Loucy (cell line): ENCODE measurements at regions not wholly inside any gene's neighbourhood (a gene's known extent, or its start where the extent isn't known, plus 50 kb on each side); places are given as distances from the start of the nearest gene placed in this dataset.

Experiments used
- H2AFZ ChIP-seq: fragments of 200-600 bp; sonication (generic); 2 replicates; pipeline ENCODE4 v1.6.0; 2016; ENCODE audit warnings: antibody characterized with exemption, mild to moderate bottlenecking, low read length, moderate library complexity
- H3F3A ChIP-seq: fragments of 200-600 bp; 2 replicates; pipeline ENCODE4 v1.6.0; 2016; ENCODE audit warnings: antibody characterized with exemption, low read depth, mild to moderate bottlenecking
- H3K27me3 ChIP-seq: fragments of 200-600 bp; sonication (generic); 2 replicates; pipeline ENCODE4 v1.6.1; 2014; ENCODE audit warnings: low read length, mild to moderate bottlenecking; ENCODE audit not compliant: insufficient read depth, poor library complexity, severe bottlenecking
- H3K36me3 ChIP-seq: fragments of 200-600 bp; sonication (generic); 2 replicates; pipeline ENCODE4 v1.6.1; 2016; ENCODE audit warnings: low read length; ENCODE audit not compliant: insufficient read depth
- H3K4me1 ChIP-seq: fragments of 200-600 bp; sonication (generic); 2 replicates; pipeline ENCODE4 v1.5.1; 2014; ENCODE audit warnings: low read length, mild to moderate bottlenecking; ENCODE audit not compliant: insufficient read depth, poor library complexity, severe bottlenecking
- H3K4me2 ChIP-seq: fragments of 200-600 bp; sonication (generic); 2 replicates; pipeline ENCODE4 v1.6.0; 2014; ENCODE audit warnings: antibody characterized with exemption, low read length, low read depth, mild to moderate bottlenecking; ENCODE audit not compliant: poor library complexity, severe bottlenecking
- H3K4me3 ChIP-seq: fragments of 200-600 bp; sonication (generic); 2 replicates; pipeline ENCODE4 v1.5.1; 2014; ENCODE audit warnings: low read length, mild to moderate bottlenecking, mixed read lengths; ENCODE audit not compliant: poor library complexity, severe bottlenecking
- H3K79me2 ChIP-seq: fragments of 200-600 bp; sonication (generic); 2 replicates; pipeline ENCODE4 v1.6.1; 2014; ENCODE audit warnings: low read length; ENCODE audit not compliant: insufficient read depth
- H3K9ac ChIP-seq: fragments of 200-600 bp; sonication (generic); 2 replicates; pipeline ENCODE4 v1.6.0; 2014; ENCODE audit warnings: mild to moderate bottlenecking, low read depth, low read length, moderate library complexity; ENCODE audit not compliant: poor library complexity, severe bottlenecking
- H3K9me2 ChIP-seq: fragments of 200-600 bp; sonication (generic); replicated peaks from 2 replicates; pipeline ENCODE4 v1.6.1; 2016; ENCODE audit warnings: low read depth, low read length, mixed read lengths
- H3K9me3 ChIP-seq: fragments of 200-600 bp; sonication (generic); 2 replicates; pipeline ENCODE4 v1.6.1; 2014; ENCODE audit warnings: mild to moderate bottlenecking, antibody characterized with exemption, low read length, low read depth; ENCODE audit not compliant: insufficient read depth
- H4K20me1 ChIP-seq: fragments of 200-600 bp; sonication (generic); 2 replicates; pipeline ENCODE4 v1.6.0; 2014; ENCODE audit warnings: antibody characterized with exemption, low read length, mild to moderate bottlenecking; ENCODE audit not compliant: insufficient read depth, poor library complexity, severe bottlenecking
- EZH2phosphoT487 ChIP-seq: fragments of 200-600 bp; IDR thresholded peaks from 2 replicates; pipeline ENCODE4 v1.6.1; 2018; ENCODE audit warnings: antibody characterized with exemption, mild to moderate bottlenecking, moderate library complexity, borderline replicate concordance
- TF ChIP-seq, protein P1 (sequence below): fragments of 200-600 bp; sonication (generic); conservative IDR thresholded peaks from 2 replicates; pipeline ENCODE4 v1.5.1; 2014; ENCODE audit warnings: mild to moderate bottlenecking, antibody characterized with exemption, low read length

DNA sequence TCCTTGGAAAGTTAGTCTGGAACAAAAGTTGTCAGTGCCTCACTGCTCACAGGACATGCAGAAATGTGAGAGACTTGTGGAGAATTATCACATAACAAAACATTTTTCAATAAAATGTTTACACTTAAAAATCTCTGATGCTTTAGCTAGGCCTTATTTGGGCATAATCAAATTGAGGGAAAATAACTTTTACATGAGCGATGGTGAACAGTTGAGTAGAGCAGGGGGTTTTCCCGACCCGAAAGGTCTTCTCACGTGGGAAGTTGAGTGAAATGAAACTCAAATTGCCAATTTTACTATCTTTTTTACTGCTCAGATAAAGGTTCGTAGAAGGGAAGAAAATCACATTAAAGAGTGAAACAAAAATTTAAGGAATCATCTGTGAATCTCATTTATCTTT lies 465.6 kb downstream of the MTX2 start:
- Histone ChIP-seq H3K9me3 (no peaks in the 10 kb centered on the region), H3K4me3 (no peak overlapping the region)

GRCh38 chr2:176742271-176742670 lies 470.3 kb upstream of the HNRNPA3 start:
- Histone ChIP-seq H4K20me1 (no peaks in the 10 kb centered on the region), H3K27me3 (no peaks in the 10 kb centered on the region), H3K4me1 (peaks cover 11% of the 10 kb centered on the region), H3K4me3 (no peak overlapping the region), H3K79me2 (no peaks in the 10 kb centered on the region), H2AFZ (no peak overlapping the region), H3K9me2 (no peaks in the 10 kb centered on the region), H3K9ac (no peak overlapping the region), H3K9me3 (no peaks in the 10 kb centered on the region), H3F3A (no peaks in the 10 kb centered on the region), H3K4me2 (no peak overlapping the region), H3K36me3 (no peaks in the 10 kb centered on the region)
- TF ChIP-seq, protein P1, sequence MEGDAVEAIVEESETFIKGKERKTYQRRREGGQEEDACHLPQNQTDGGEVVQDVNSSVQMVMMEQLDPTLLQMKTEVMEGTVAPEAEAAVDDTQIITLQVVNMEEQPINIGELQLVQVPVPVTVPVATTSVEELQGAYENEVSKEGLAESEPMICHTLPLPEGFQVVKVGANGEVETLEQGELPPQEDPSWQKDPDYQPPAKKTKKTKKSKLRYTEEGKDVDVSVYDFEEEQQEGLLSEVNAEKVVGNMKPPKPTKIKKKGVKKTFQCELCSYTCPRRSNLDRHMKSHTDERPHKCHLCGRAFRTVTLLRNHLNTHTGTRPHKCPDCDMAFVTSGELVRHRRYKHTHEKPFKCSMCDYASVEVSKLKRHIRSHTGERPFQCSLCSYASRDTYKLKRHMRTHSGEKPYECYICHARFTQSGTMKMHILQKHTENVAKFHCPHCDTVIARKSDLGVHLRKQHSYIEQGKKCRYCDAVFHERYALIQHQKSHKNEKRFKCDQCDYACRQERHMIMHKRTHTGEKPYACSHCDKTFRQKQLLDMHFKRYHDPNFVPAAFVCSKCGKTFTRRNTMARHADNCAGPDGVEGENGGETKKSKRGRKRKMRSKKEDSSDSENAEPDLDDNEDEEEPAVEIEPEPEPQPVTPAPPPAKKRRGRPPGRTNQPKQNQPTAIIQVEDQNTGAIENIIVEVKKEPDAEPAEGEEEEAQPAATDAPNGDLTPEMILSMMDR: no peak
- TF ChIP-seq EZH2phosphoT487: no peak

More for the DNA sequence above, 465.6 kb downstream of the MTX2 start:
- Histone ChIP-seq H3K79me2 (no peaks in the 10 kb centered on the region), H3K9ac (no peak overlapping the region), H3K36me3 (no peaks in the 10 kb centered on the region), H3K9me2 (no peaks in the 10 kb centered on the region), H3K4me1 (no peaks in the 10 kb centered on the region), H3K4me2 (no peak overlapping the region), H3F3A (no peaks in the 10 kb centered on the region), H3K27me3 (no peaks in the 10 kb centered on the region), H2AFZ (no peak overlapping the region; the same call in 1 of the 2 replicates), H4K20me1 (no peaks in the 10 kb centered on the region)
- TF ChIP-seq, protein P1: no peak
- TF ChIP-seq EZH2phosphoT487: no peak

GRCh38 chr2:176743671-176744070 lies 468.9 kb upstream of the HNRNPA3 start:
- no peaks in the 10 kb centered on the region for H3K36me3 ChIP-seq
- TF ChIP-seq EZH2phosphoT487: no peak
- TF ChIP-seq, protein P1: no peak
- H3F3A ChIP-seq: no peaks in the 10 kb centered on the region
- no peaks in the 10 kb centered on the region for H3K79me2 ChIP-seq
- H2AFZ ChIP-seq: no peak overlapping the region
- no peaks in the 10 kb centered on the region for H3K27me3 ChIP-seq
- no peak overlapping the region for H3K9ac ChIP-seq
- H4K20me1 ChIP-seq: no peaks in the 10 kb centered on the region
- H3K9me3 ChIP-seq: no peaks in the 10 kb centered on the region
- no peak overlapping the region for H3K4me2 ChIP-seq
- no peak overlapping the region for H3K4me3 ChIP-seq
- peaks cover 13% of the 10 kb centered on the region for H3K4me1 ChIP-seq
- no peaks in the 10 kb centered on the region for H3K9me2 ChIP-seq
